ENCODE measurements at regions not wholly inside any gene's neighbourhood (a gene's known extent, or its start where the extent isn't known, plus 50 kb on each side); places are given as distances from the start of the nearest gene placed in this dataset.

DNA sequence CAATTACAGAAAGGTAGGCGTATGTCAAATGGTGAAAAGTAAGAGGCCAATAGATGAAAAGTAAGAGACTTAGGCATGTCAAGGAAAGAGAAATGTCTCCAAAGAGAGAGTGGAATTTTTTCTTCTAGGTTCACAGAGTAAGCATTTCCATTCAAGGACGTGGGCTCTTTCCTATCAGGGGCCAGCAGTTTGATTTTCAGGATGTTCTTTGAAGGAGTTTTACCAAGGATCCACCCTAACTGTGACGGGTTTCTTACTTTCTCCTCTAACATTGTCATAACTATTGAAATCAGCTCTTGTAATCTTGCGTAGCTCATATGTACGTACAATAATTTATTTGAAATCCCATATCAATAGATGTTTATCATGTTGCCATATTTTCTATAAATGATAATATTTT is 2112.2 kb upstream of the RAG2 start:
- TF ChIP-seq CHD1 (IDR thresholded peaks at IDR 0.05; ENCODE audit: low read depth, low read length) (no peak), RB1 (IDR thresholded peaks at IDR 0.05; ENCODE audit: borderline replicate concordance) (no peak)
- TF ChIP-seq, protein P1, sequence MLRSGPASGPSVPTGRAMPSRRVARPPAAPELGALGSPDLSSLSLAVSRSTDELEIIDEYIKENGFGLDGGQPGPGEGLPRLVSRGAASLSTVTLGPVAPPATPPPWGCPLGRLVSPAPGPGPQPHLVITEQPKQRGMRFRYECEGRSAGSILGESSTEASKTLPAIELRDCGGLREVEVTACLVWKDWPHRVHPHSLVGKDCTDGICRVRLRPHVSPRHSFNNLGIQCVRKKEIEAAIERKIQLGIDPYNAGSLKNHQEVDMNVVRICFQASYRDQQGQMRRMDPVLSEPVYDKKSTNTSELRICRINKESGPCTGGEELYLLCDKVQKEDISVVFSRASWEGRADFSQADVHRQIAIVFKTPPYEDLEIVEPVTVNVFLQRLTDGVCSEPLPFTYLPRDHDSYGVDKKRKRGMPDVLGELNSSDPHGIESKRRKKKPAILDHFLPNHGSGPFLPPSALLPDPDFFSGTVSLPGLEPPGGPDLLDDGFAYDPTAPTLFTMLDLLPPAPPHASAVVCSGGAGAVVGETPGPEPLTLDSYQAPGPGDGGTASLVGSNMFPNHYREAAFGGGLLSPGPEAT (IDR thresholded peaks at IDR 0.05; ENCODE audit: low read depth): no peak
- Histone ChIP-seq H3K4me2 (ENCODE audit: control insufficient read depth, insufficient read depth) (no peak overlapping the region), H3K9me3 (replicated peaks; ENCODE audit: control insufficient read depth, insufficient read depth, low read length) (no peaks in the 10 kb centered on the region), H3K4me3 (no peak overlapping the region), H3K9ac (ENCODE audit: control insufficient read depth, insufficient read depth, low read length) (no peak overlapping the region), H4K20me1 (ENCODE audit: control insufficient read depth, insufficient read depth) (no peaks in the 10 kb centered on the region), H3K36me3 (ENCODE audit: control insufficient read depth in 2 of 2, insufficient read depth in 2 of 2, low read length in 1 of 2) (no peaks in the 10 kb centered on the region), H3K27ac (ENCODE audit: control insufficient read depth, insufficient read depth) (no peak overlapping the region), H3K27me3 (replicated peaks in 1 of 2; ENCODE audit: control insufficient read depth in 2 of 2, insufficient read depth in 2 of 2, low read length in 1 of 2) (no peaks in the 10 kb centered on the region), H3K4me1 (ENCODE audit: control insufficient read depth, insufficient read depth, low read length) (no peaks in the 10 kb centered on the region), H3K79me2 (ENCODE audit: control insufficient read depth, insufficient read depth, low read length) (no peaks in the 10 kb centered on the region), H2AFZ (ENCODE audit: control insufficient read depth, low read depth, low read length) (no peak overlapping the region)
- in situ Hi-C loops (cut with MboI) (no loop called here), intact Hi-C loops (cut with micrococcal nuclease; ENCODE audit: unreplicated experiment) (no loop called here)
- BruUV-seq (replicated peaks): no TSS peak
- ChIA-PET POLR2A (no interaction called here), CTCF (no interaction called here), RAD21 (ENCODE audit: unreplicated experiment) (no interaction called here), SMC1A (ENCODE audit: uncharacterized antibody, unreplicated experiment) (no interaction called here)
- DNase-seq (ENCODE audit: low read depth, low spot score) (no peak), ATAC-seq (no peak), FAIRE-seq (no peak)
- 31% methylated on average over 5 of the region's 5 CpGs for WGBS (ENCODE audit: insufficient coverage, insufficient replicate concordance, low lambda C conversion rate, missing lambda C conversion rate)

- H3K79me2 ChIP-seq (ENCODE audit: control insufficient read depth, insufficient read depth, low read length): no peaks in the 10 kb centered on the region
- H2AFZ ChIP-seq (ENCODE audit: control insufficient read depth, low read depth, low read length): no peak overlapping the region
- H3K4me1 ChIP-seq (ENCODE audit: control insufficient read depth, insufficient read depth, low read length): no peaks in the 10 kb centered on the region
- ChIA-PET SMC1A (ENCODE audit: uncharacterized antibody, unreplicated experiment) (no interaction called here), RAD21 (ENCODE audit: unreplicated experiment) (no interaction called here), POLR2A (no interaction called here), CTCF (interaction anchor here (0.7 kb wide), 1 partner anchor 8 kb away, joined by 3 read pairs; no protein-coding TSS in a partner anchor)
- 0% methylated on average over 2 of the region's 2 CpGs for WGBS (ENCODE audit: insufficient coverage, insufficient replicate concordance, low lambda C conversion rate, missing lambda C conversion rate)
- H4K20me1 ChIP-seq (ENCODE audit: control insufficient read depth, insufficient read depth): no peaks in the 10 kb centered on the region
- no peaks in the 10 kb centered on the region for H3K9me3 ChIP-seq (replicated peaks; ENCODE audit: control insufficient read depth, insufficient read depth, low read length)
- H3K27ac ChIP-seq (ENCODE audit: control insufficient read depth, insufficient read depth): no peak overlapping the region
- H3K27me3 ChIP-seq (replicated peaks in 1 of 2; ENCODE audit: control insufficient read depth in 2 of 2, insufficient read depth in 2 of 2, low read length in 1 of 2): no peaks in the 10 kb centered on the region
- intact Hi-C loops (cut with micrococcal nuclease; ENCODE audit: unreplicated experiment) (no loop called here), in situ Hi-C loops (cut with MboI) (no loop called here)
- BruUV-seq (replicated peaks): no TSS peak
- H3K4me2 ChIP-seq (ENCODE audit: control insufficient read depth, insufficient read depth): no peak overlapping the region
- DNase-seq (ENCODE audit: low read depth, low spot score) (no peak), FAIRE-seq (no peak), ATAC-seq (no peak)
- no peaks in the 10 kb centered on the region for H3K36me3 ChIP-seq (ENCODE audit: control insufficient read depth in 2 of 2, insufficient read depth in 2 of 2, low read length in 1 of 2)
- no peak overlapping the region for H3K9ac ChIP-seq (ENCODE audit: control insufficient read depth, insufficient read depth, low read length)
- no peak overlapping the region for H3K4me3 ChIP-seq
- TF ChIP-seq CBX5 (IDR thresholded peaks at IDR 0.05; ENCODE audit: low read depth) (no peak), IKZF2 (IDR thresholded peaks at IDR 0.05) (no peak), NRF1 (conservative IDR thresholded peaks at IDR 0.05; ENCODE audit: low read depth, low read length) (no peak), SMC3 (IDR thresholded peaks at IDR 0.05; ENCODE audit: borderline replicate concordance, low read length) (no peak), TCF3 (IDR thresholded peaks at IDR 0.05; ENCODE audit: borderline replicate concordance, insufficient read depth, low read depth, low read length) (no peak), MTA3 (IDR thresholded peaks at IDR 0.05; ENCODE audit: borderline replicate concordance, low read length) (no peak), SKIL (IDR thresholded peaks at IDR 0.05; ENCODE audit: low read depth, poor library complexity, severe bottlenecking) (no peak), POU2F2 (IDR thresholded peaks at IDR 0.05; ENCODE audit: borderline replicate concordance, low read depth, low read length) (no peak), PKNOX1 (IDR thresholded peaks at IDR 0.05) (no peak)
- TF ChIP-seq, protein P2, sequence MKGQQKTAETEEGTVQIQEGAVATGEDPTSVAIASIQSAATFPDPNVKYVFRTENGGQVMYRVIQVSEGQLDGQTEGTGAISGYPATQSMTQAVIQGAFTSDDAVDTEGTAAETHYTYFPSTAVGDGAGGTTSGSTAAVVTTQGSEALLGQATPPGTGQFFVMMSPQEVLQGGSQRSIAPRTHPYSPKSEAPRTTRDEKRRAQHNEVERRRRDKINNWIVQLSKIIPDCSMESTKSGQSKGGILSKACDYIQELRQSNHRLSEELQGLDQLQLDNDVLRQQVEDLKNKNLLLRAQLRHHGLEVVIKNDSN (IDR thresholded peaks at IDR 0.05; ENCODE audit: borderline replicate concordance, extremely low read length, insufficient read depth, low read depth, low read length): no peak
These were observed 2102.1 kb upstream of the RAG2 start for GRCh38 chr11:38700111-38700510.

Measured in GM12878 (cell line).